GM21576 (cell line): ENCODE measurements at regions not wholly inside any gene's neighbourhood (a gene's known extent, or its start where the extent isn't known, plus 50 kb on each side); places are given as distances from the start of the nearest gene placed in this dataset.
"Not testable (repeated sequence)": the region's sequence is repeated elsewhere in the genome, so short reads cannot be mapped to it uniquely, and the experiment has no call there.

ENCODE experiments used
- ATAC-seq: cut with Tn5 transposase; IDR thresholded peaks from one replicate; pipeline ENCODE4 v1.9.1; 2021; ENCODE audit warnings: mild to moderate bottlenecking, moderate library complexity; ENCODE audit not compliant: unreplicated experiment

DNA sequence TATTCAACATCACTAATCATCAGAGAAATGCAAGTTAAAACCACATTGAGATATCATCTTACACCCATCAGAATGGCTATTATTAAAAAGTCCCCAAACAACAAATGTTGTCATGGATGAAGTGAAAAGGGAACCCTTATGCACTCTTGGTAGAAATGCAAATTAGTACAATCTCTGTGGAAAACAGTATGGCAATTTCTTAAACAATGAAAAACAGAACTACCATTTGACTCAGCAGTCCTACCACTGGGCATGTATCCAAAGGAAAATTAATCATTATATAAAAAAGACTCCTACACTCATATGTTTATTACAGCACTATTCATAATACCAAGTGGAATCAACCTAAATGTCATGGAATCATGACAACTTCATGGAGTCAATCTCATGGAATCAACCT lies 611.3 kb upstream of the GJE1 start:
- ATAC-seq: no peak

DNA sequence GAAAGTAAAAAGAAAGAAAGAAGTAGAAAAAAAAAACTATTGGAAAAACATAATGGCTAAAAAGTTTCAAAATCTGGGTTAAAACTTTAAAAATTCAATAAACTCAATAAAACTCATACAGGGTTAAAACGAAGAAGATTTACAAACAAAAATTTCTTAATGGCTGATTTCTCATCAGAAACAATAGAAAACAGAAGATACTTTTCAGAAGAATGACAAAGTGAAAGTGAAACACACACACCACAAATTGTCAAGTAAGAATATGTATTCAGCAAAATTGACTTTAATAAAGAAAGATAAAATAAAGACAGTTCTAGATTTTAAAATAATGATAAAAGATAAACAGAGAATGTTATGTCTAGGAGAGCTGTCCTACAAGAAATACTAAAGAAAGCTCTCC lies 618.9 kb upstream of the GJE1 start:
- no peak for ATAC-seq

DNA sequence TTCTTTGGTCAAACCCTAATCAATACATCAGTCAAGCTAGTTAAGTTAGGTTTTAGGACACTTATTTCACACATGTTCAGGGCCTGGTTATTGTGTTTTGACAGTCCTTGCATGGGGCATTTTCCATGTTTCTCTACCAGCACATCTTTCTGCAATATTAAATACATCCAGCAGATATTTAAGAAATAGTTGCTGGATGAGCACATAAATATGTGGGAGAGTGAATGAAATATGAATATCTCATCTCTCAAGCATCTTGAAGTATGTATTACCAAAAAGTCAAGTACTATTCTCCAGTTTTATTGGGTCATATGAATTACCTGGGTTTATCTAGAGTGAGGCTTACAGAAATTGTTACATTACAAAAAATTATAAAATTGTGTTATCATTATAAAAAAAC lies 621.9 kb upstream of the GJE1 start:
- ATAC-seq: no peak

DNA sequence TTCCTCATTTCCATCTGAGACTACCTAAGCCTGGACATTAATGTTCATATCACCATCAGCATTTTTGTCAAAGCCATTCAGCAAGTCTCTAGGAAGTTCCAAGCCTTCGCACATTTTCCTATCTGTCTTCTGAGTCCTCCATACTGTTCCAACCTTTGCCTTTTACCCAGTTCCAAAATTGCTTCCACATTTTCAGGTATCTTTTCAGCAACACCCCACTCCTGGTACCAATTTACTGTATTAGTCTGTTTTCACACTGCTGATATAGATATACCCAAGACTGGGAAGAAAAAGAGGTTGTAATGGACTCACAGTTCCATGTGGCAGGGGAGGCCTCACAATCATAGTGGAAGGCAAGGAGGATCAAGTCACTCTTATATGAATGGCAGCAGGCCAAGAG lies 626.7 kb upstream of the GJE1 start:
- not testable (repeated sequence) for ATAC-seq

GRCh38 chr6:141504318-141504717 lies 628.4 kb upstream of the GJE1 start:
- not testable (repeated sequence) for ATAC-seq

GRCh38 chr6:141501616-141502015 lies 631.1 kb upstream of the GJE1 start:
- ATAC-seq: no peak

GRCh38 chr6:141498977-141499376 lies 633.7 kb upstream of the GJE1 start:
- no peak for ATAC-seq

GRCh38 chr6:141492521-141493284 lies 640.0 kb upstream of the GJE1 start:
- ATAC-seq: no peak

DNA sequence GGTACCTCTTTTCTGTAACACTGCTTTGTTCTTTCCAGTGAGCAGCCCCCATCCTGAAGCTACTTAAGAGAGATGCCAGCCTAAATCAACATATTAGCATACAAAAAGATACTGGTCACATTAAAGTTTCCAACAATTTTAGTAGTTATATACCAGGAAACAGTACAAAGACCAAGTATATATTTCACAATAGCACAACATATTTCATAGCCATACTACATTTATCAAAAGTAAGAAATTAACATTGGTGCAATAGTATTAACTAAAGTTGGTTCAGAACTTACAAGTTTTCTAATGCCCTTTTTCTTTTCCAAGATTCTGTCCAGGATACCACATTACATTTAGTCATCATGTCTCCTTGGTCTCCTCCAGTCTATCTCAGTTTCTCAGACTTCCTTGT lies 641.0 kb upstream of the GJE1 start:
- ATAC-seq: no peak

GRCh38 chr6:141490982-141491381 lies 641.7 kb upstream of the GJE1 start:
- no peak for ATAC-seq

DNA sequence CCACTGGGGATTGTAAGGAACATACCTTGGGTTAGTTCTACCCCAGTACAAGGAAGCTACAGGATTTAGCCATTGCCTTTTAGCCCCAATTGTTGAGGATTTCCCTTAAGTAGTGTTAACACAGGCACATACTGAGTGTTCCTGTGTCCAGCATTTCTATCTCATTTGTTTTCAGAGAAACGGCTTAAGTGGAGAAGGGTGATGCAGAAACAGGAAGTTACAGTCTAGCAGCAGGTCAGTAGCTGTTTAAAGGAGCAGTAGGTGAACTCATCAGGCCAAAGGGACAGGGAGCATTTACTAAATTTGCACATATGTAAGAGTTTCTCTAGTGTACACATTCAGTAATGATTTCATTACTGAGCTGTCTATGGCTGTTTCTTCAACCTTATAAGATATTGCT lies 644.2 kb upstream of the GJE1 start:
- ATAC-seq: peak; percentile 32

- ATAC-seq: no peak
Observed at GRCh38 chr6:141486942-141487341, 645.8 kb upstream of the GJE1 start.

DNA sequence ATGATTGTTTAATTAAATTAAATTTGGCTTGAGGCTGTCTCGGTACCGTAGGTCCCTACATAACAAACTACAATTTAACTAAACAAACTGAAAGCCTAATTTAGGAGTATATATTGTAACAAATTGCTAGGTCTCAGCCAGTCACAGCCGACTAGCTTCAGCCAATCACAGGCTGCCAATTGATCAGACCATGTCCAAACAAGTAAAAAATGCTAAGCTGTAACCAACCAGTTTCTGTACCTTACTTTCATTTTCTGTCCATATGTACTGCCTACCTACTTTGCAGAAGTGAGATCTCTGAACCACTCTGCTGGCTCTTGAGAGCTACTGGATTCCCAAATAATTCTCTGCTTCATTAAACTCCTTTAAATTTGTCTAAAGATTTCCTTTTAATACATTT lies 648.0 kb upstream of the GJE1 start:
- peak; percentile 83 for ATAC-seq

DNA sequence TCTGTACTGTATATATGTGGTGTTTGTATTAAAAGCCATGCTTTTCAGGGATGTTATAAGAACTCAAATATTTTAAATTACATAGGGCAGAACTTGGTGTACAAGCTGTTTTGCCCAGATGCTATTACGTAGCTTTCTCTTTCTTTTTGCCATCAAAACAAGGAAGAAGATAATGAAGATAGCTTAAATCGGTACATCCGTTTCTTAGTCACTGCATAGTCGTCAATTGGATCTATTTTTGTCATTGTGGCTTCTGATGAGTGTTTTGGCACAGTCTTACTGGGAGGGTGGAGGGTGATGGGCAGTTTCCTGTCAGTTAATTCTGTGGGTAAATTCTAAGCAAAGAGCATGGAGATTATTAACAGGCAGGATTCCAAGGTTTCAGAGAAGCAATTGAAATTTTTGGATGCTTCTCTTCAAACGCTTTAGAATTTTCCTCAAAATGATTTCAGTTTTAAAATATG lies 649.1 kb upstream of the GJE1 start:
- ATAC-seq: peak; percentile 93

- no peak for ATAC-seq
Observed at GRCh38 chr6:141482796-141483597, 649.7 kb upstream of the GJE1 start.

DNA sequence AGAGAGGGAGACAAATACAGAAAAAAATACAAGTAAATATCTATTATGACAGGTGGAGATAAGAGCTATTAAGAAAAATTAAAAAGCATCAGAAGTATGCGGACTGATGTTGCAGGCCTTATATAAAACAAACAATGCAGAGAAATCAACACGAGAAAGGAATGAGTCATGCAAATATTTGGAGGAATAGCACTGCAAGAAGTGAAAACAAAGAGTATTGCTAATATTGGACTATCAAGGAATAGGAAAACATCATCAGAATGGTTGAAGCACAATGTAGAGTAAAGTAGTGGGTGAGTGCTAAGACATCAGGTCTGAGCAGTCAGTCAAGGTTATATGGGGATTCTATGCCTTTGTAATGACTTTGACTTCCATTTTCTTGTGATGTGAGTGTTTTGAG lies 657.5 kb upstream of the GJE1 start:
- ATAC-seq: no peak

DNA sequence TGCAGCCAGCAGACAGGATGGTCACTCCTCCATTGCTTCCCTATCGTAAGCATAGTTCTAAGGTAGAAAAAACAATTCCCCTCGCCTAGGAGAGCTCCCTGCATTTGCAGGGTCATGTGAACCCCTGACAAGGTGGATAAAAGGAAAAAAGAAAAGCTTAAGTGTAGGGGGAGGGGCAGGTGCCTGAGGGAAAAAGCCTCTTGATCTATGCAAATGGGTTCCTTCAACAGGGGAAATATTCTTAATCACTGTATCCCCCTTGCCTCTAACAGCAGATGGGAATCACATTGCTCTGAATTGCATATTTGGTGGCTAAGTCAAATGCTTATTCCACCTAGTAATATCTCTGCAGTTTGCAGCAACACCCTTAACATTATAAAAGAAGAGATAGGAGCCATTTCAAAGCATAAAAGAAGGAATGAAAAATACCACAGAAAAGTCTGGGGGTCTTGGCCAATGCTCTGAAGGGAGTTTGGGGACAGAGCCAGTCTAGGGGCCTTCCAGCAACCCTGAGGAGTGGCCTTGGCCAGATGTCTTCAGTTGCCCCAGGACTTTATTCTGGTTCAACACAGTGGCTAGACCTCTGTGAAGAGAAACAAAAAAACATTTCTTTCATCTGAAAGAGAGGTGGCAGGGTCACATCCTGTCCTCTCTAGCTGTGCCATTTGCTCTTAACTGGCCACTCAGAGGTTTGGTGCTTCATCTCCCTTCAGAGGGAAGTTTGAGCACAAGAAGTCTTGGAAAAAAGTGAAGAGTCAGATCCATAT lies 660.4 kb upstream of the GJE1 start:
- no peak for ATAC-seq

GRCh38 chr6:141470810-141471209 lies 661.9 kb upstream of the GJE1 start:
- ATAC-seq: no peak

DNA sequence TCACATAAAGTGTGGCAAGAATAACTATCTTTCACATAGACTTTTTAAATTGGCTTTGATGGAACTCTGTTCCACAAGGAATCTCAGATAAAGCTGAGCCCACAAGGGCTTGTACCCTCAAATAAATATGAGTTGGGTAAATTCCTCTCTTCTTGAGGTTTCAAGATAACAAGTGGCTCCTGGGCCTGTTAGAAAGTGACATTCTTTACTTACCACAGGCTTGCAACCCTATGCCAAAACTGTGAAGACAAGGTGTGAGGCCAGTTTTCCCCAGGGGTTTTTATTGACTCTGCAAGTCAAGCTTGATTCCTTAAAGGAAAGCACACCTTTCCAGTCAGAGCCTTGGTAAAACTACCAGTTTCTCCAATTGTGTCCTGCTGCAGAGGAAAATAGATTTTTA lies 664.8 kb upstream of the GJE1 start:
- no peak for ATAC-seq

DNA sequence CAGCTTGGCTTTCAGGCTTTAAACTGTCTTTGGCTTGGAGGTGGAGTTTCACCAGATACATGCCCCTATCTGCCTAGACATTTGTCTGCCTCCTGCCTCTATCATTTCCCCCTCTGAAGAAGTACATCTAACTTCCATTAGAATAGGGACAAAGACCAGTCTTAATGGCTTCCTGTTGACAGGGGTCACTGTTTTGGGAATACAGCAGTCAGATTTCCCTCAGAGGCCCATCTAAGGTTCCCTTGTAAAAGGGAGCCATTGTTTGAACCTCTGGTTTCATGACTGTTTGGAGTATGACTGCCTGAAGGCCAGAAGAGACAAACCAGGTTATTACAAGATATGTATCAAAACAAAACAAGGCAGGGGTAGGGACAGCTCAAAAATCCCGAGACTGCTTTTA lies 665.7 kb upstream of the GJE1 start:
- no peak for ATAC-seq

GRCh38 chr6:141464896-141465295 lies 667.8 kb upstream of the GJE1 start:
- ATAC-seq: no peak

DNA sequence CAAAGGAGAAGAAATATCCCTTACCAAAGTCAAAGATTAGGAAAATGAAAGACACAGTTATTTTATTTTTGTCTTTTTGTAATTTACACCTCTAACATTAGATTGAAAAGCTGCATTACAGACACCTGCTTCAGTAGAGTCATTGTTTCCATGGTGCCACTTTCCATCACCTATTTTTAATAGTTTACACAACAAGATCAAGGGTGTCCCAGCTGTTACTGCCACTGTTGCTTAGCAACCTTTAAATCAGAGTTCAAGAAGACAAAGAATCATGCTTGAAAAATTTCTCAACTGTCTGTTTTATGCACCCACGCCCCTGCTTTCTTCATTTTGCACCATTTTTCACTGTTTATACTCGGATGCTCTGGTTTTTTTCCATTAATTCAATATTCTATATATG lies 668.2 kb upstream of the GJE1 start:
- peak; percentile 85 for ATAC-seq
